ENCODE measurements at regions not wholly inside any gene's neighbourhood (a gene's known extent, or its start where the extent isn't known, plus 50 kb on each side); places are given as distances from the start of the nearest gene placed in this dataset.

DNA sequence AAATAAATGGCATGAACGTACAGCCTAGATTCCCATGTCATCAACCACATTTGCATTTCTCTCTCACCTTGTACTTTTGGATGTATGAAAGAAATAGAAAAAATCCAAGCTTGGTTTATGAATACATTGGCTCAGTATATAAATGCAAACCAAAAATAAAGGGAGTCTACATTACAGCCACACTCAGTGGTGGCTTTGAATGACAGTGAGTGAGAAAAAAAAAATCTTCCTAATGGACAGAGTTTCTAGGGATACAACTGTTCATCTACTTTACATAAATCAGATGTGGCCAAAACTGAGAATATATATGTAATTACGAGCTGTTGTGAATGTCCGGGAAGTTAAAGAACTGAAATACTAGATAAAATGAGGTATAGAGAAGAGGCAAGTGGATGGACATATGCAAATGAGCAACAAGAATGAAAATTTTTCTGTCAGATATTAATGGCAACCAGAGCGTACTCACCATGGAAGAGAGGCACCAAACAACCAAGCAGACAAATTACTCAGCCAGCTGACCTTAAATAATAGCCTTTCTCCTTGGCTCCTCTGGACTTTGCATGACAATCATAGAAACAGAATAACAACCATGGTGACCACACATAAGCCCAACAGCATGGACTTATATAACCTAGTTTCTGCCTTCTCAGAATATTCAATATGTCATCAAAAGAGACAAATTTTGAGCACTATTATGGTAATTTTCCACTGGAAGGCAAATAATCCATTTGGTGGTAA is 1305.8 kb downstream of the OTOL1 start:
- DNase-seq (ENCODE audit: low spot score) = no peak

DNA sequence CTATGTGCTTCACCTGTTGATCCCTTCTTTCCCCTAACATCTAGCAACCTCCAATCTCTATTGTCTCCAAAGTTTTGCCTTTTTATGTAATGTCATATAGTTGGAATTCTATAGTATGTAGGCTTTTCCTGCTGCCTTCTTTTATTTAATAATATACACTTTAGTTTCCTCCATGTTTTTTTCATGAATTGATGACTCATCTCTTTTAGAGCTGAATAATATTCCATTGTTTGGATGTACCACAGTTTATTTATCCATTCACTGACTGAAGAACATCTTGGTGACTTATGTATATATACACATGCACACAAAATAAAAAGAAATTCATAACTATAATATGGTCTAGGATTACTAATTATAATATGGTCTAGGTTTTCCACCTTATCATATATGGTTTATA is 1314.2 kb downstream of the OTOL1 start:
- no peak for DNase-seq (ENCODE audit: low spot score)

DNA sequence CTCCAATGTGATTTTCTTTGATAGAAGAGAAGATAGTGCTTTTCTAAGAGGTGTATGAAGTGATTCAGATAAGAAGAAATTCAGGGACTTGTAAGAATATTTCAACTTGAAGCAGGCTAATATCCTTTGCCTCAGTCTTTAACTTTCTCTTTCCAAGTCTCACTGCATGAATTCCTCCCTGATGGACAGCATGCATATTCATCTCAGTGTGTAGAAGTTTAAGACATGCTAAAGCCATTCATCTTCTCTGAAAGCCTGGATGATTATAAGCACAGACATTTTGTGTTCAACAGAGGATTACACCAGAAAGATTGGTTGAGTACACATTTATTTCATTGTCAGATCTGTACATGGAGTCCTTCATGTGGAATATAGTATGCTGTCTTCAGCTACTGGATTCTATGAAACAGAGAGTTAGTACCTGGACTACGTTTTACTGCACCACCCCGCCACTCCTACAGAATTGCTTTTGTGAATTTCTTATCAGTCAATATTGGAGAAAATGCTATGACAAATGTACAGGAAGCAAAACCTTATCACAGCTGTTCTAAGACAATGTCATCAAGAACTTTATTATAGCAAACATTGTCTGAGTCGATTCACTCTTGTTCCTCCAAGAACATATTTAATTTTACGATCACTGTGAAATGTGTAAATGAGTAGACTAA is 1346.1 kb downstream of the OTOL1 start:
- no peak for DNase-seq (ENCODE audit: low spot score)

DNA sequence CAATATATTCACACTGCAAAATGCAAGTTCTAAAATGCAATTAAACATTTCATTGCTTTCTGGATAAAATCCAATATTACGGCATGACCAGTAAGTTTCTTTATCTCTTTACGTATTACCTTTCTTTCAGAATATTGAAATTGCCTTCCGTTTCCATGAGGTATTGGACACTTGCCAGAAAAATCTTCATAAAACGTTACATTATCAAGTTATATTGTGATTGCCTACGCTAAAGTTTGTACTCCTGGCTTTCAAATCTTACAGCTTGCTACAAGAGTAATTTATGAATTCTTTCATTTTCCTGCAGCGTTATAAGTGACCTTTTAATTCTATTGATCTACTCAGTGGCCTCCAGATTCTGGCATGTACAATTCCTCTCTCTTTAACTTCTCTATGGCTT is 1349.3 kb downstream of the OTOL1 start:
- DNase-seq (ENCODE audit: low spot score) = no peak

DNA sequence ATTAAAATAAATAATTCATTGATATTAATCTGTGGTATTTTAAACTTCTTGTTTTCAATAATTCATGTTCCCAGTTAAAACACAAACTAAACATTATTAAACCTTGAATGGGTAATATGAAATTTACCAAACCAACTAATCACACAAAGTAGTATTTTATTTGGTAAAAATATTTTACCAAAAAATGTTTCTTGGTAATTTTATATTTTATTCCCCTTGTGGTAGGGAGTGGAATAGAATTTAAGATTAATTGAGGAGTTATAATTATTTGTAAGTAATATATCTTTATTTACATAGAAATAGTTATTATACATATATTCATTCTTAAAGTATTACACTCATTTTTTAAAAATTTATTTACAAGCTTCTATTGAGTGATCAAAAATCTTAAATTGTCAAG is 1350.9 kb downstream of the OTOL1 start:
- no peak for DNase-seq (ENCODE audit: low spot score)

DNA sequence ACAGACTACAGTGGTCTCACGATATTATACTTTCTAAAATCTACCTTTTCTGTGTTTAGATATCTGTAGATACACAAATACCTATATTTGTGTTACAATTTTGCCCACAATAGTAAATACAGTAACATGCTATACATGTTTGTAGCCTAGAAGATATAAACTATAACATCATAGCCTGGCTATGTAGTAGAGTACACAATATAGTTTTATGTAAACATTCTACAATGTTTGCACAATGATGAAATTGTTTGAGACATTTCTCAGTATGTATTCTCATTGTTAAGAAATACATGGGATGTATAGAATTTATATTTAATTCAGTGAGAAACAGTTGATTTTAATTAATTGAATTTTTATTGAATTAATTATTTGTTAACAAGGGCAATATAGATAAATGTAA is 1367.0 kb downstream of the OTOL1 start:
- DNase-seq (ENCODE audit: low spot score) = no peak

DNA sequence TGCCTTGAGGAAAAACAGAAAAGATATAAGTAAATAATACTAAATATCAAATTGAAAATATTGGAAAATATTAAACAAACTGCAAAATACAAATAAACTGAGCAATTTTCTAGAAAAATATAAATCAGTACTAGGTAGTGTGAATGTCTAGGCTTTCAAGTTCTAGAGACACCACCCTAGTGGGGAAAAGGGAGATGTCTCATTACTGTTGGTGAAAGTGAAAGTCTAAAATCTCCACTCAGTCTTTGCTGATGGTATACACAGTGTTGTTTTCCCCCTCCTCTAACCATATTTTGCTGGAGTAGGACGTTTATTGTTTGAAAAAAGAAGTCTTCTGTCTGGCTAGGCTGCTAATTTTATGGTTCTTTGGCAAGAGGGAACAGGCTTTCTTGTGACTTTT is 1368.9 kb downstream of the OTOL1 start:
- peak; percentile 13 for DNase-seq (ENCODE audit: low spot score)

DNA sequence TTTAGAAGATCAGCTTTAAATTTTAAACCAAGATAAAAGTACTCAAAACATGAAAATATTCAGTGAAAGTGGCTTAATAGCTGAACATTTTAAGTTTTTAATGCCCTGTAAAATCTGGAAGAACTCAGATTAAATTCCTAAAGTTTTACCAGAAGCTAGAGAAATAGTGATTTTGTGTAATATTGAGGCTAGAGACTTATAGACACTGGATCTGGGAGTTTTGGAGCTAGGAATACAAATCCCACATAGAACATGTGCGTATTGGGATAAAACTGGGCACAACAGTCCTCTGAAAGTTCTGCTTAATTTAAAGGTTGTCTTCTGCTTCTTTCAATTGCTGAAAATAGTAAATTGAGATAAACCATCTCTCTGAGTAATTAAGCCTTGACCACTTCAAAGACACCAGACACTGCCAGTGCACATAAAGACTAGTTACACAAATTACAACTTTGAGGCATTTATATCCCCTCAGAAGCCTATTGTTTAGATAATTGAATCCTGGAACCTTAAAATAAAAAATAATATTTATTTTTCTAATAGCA is 1382.5 kb downstream of the OTOL1 start:
- DNase-seq (ENCODE audit: low spot score) = no peak

DNA sequence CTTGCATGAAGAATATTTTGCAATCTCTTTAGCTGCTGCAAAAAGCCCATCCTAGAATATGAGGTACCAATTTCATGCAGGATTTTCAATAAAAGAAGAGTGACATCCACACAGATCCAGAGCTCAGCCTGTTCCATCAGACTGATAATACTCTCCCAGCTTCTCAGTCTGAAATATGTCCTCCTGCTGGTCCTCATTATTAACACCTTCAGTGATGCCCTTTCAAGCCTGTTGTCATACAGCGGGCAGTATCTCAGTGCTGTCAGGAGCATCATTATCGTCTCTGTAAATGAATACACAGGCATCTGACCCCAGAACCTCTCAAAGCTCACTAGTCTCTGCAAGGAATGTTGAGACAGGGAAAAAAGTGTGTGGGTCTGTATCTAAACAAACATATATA is 1387.8 kb downstream of the OTOL1 start:
- DNase-seq (ENCODE audit: low spot score) = no peak

DNA sequence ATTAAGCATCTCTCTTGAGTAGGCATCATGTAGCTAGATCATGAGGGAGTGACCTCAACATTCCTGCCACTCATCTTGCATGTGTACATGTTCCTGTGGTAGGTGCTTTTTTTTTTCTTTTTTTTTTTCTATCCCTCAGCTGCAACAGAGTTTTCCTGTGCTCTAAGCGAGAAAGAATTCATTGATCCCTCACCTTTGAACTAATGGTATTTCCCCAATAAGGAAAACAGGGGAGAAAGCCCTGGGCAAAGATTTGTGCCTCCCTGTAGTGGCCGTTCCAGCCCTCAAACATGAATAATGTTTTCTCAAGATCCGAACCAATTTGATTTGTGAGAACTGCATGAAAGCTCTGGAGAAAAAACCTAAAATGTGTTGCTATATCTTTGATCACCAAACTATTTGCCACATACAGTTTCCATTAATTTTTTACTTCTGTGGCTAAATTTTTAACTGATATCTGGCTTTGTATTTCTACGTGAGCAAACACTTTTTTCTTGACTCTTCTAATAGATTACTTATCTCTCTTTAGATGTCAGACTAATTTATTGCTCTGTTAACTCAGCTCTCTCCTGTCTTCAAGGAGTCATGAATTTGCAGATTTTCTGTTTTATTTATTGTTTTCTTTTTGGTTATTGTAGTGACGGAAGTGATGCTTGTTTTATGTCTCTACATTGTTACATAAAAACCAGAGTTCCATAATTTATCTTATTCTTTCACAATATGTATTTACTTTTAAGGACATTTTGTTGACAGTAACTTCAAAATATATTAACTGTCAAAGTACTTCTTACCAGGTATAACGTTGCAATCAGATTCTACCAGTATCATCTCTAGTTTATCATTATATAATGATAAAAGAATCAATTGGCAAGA is 1396.5 kb downstream of the OTOL1 start:
- no peak for DNase-seq (ENCODE audit: low spot score)

DNA sequence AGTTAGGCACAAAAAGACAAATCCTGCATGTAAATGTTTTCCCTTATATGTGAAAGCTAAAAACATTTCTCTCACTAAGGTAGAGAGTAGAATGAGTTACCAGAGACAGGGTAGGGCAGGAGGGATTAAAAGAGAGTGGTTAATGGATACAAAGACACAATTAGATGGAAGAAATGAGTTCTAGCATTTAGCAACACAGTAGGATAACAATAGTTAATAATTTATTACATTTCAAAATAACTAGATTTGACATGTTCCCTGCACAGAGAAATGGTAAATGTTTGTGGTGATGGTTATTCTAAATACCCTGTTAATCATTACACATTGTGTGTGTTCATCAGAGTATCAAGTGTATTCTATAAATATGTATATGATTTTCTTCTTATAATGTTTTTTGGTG is 1400.7 kb downstream of the OTOL1 start:
- no peak for DNase-seq (ENCODE audit: low spot score)

DNA sequence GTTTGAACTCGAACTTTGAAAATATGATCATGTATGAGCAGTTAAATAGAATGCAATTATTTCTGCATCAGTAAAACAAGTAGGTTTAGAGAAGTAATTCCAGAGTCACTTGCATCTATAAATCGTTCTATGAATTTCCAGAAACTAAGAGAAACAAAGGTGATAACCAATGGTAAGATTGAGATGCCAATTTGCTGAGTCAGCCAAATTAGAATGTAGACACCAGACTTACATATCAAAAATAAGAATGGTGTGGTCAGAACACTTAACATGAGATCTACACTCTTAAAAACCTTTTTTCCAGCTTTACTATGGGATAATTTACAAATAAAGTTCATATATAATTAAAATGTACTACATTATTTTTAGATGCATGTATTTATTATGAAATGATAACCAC is 1435.9 kb downstream of the OTOL1 start:
- no peak for DNase-seq (ENCODE audit: low spot score)

DNA sequence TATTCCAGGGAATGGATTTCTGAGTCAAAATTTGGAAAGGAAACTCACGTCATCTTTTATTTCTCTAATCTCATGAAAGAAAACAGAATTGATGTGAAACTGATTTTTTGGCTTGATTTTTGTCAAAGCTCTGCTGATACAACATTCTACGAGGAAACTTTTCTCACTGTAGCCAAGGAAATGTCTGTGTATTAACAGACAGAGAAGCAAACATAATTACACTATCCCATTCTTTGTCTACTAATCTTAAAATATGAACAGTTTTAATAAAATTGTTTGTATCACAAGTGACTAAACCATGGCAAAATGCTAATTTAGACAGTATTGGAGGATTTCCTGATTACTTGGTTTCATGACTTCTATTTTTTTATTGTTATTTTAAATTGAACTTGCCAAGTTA is 1437.0 kb downstream of the OTOL1 start:
- DNase-seq (ENCODE audit: low spot score) = no peak

DNA sequence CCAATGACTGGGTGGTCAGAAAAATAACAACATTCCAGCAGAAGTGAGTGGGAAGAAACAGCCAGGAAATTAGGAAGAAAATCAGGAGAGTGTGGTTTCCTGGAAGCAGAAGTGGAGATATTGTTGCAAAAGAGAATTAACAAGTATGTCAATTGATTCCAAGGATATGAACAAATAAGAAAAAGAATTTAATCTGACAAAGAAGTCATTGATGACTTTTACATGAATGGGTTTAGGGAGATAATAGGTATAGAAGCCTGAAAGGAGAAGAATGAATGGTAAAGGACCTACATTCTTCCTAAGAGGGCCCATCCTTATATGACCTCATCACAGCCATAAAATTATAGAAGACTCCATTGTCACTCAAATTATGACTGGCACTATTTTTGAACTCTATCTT is 1440.1 kb downstream of the OTOL1 start:
- DNase-seq (ENCODE audit: low spot score) = no peak

DNA sequence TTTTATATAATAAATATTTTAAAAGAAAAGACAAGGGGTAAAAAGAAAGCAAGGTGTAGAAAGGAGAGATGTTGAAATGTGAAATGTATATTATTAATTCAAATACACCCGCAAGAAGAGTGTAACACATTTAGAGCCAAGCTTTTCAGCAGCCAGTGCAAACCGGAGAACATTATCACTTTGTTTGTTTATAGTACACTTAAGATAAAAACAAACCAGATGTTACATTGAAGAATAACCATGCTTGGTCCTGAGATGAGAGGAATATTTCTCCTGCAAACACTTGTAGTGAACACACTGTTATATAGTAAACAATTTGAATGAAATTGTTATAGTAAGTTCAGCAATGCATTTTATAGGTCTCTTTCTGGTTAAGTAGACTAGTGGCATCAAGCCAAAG is 1441.5 kb downstream of the OTOL1 start:
- DNase-seq (ENCODE audit: low spot score) = peak; percentile 19

DNA sequence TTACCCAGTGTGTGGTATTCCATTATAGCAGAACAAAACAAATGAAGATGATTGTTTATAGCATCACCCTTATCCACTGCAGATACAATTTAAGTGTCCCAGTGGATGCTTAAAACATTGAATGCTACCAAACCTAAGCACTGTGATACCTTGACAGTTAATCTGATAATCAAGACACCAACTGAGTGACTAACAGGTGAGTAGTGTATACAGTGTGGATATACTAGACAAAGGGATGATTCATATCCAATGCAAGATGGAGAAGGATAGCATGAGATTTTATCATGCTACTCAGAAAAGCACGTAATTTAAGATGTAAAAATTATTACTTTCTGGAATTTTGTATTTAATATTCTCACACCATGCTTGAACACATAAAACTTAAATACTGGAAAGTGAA is 1449.0 kb downstream of the OTOL1 start:
- DNase-seq (ENCODE audit: low spot score) = no peak

DNA sequence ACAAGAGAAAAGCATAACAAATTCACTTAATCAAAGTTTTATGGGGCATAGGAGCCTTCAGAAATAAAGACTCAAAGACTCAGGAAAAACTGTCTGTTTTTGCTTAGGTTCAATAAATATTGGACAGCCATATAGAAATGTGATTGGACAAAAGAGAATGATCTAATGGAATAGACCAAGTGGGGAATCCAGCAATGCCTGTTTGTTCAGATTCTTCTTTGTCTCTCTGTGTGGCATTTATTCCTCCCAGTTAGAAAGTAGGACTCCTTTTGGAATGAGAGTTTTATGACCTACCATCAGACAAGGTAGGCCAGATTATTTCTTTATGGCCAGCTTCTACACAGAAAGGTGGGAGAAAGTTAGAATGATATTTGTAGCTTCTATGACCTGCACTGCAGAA is 1460.1 kb downstream of the OTOL1 start:
- no peak for DNase-seq (ENCODE audit: low spot score)

DNA sequence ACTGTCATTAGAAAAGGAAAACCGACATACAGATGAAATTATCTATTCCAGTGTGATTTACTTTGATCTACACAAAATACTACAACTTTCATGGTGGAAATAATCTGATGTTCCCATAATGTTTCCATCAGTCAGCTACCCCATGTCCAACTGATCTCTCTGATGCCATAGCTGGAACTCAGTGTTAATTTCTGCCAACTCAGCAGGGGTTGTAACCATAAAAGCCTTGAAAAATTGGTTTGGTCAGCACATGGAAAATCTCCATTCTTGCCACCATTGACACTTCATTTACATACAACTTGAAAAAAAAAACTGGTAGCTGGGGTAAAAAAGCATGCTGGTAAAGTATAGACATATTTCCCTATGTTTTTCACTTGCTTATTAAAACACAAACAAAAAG is 1463.7 kb downstream of the OTOL1 start:
- no peak for DNase-seq (ENCODE audit: low spot score)

DNA sequence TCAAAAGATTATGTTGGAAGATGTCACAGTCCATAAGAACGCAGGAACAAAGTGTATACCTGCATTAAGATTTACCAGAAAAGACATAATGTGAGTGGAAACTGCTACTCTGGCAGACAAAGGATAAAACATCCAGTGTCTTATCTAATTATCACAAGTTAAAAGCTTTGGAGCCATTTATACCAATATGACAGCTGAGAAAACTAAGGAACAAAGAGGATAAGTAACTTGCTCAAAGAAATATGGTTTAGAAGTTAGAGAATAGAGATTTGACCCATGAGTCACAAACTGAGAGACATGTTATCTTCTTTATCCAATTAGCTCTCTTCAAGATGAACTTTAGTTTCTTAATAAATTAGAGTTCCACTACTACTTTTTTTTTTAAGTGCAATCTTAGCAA is 1473.7 kb downstream of the OTOL1 start:
- no peak for DNase-seq (ENCODE audit: low spot score)

DNA sequence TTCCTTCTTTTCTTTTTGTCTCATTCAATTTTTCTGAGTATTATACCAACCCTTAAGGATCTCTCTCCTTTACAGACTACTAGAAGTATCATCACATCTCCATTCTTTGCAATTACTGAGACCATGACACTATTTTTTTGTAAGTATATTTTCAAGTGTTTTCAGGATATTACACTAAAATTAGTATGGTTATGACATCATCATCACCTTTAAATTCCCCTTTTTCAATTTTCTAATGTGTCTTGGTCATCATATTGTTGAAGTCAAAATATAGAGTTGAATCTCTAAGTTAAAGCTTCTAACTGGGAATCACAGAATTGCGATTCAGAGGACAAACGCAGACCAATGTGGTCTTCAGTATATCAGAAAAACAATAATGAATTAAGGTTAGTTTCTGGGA is 1475.1 kb downstream of the OTOL1 start:
- no peak for DNase-seq (ENCODE audit: low spot score)

DNA sequence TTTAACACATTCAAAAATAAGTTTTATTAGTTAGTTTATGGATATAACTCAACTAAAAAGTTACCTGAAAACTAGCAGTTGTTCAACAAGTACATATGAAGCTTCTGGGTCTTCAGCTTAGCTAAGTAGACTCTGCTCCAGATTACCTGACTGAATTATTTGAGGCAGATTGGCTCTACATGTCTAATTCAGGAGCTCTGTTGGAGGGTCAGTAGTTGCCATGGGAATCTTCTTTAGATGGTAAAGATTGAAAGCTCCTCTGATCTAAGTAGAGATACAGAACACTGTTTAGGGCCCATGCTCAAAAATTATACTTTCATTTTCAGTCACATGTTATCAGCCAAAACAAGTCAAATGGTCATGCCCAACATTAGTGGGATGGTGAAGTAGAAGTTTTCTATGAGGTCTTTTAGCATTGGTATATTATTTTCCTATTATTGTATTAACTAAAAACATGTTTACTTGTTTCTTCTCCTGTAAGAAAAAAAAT is 1476.9 kb downstream of the OTOL1 start:
- DNase-seq (ENCODE audit: low spot score) = no peak

DNA sequence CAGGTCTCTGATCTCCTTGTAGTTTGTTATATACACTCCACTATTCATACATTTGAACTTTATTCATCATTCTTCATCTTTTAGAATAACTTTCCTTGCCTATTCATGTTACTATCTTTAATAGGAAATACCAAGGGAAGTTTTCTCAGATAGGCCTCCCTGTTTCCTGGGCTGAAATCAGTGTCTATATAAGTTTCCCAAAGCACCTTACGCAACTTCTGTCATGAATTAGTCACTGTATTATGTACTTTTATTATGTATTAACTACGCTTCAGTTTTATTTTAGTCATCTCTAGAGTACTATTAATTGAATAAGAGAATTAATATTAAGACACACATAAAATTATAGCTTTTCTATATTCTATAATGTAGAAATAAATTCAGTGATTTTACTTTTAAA is 1481.5 kb downstream of the OTOL1 start:
- no peak for DNase-seq (ENCODE audit: low spot score)

All from H4 (cell line).